Ascending aorta (tissue), 2 donors: ENCODE measurements at regions not wholly inside any gene's neighbourhood (a gene's known extent, or its start where the extent isn't known, plus 50 kb on each side); places are given as distances from the start of the nearest gene placed in this dataset.

ENCODE experiments used
- DNase-seq, 2 donors: peaks; one replicate each; pipeline ENCODE4 v3.0.0-alpha.2; 2019; ENCODE audit warnings: low spot score in 2 of 2
- H3K27ac ChIP-seq, 2 donors: fragments of 200-600 bp; sonication (generic); one replicate each; pipeline ENCODE4 v1.5.1; 2016 to 2017; ENCODE audit warnings: mild to moderate bottlenecking in 1 of 2
- H3K27me3 ChIP-seq: fragments of 200-600 bp; sonication (generic); one replicate; pipeline ENCODE4 v1.5.1; 2017
- H3K36me3 ChIP-seq, 2 donors: fragments of 200-600 bp; sonication (generic); one replicate each; pipeline ENCODE4 v1.5.1; 2016
- H3K4me1 ChIP-seq, 2 donors: fragments of 200-600 bp; sonication (generic); one replicate each; pipeline ENCODE4 v1.5.1; 2016 to 2017; ENCODE audit warnings: mild to moderate bottlenecking in 1 of 2
- H3K4me3 ChIP-seq, 2 donors: fragments of 200-600 bp; sonication (generic); one replicate each; pipeline ENCODE4 v1.5.1; 2016 to 2017; ENCODE audit warnings: mild to moderate bottlenecking in 1 of 2
- H3K9me3 ChIP-seq, 2 donors: fragments of 200-600 bp; sonication (generic); one replicate each; pipeline ENCODE4 v1.5.1; 2016
- CTCF ChIP-seq, 3 experiments: fragments of 200-600 bp in 2 of 3; fragments of 450-650 bp in 1 of 3; sonication (generic) in 2 of 3; IDR thresholded peaks; one replicate each; pipeline ENCODE4 v1.5.1; 2016 to 2019; ENCODE audit warnings: antibody characterized with exemption in 3 of 3, mild to moderate bottlenecking in 1 of 3, moderate library complexity in 1 of 3
- intact Hi-C: fragments of 100-400 bp; cut with DNase I; formaldehyde crosslinking; loops from one replicate; pipeline ENCODE4 v1.15.1; 2023

DNA sequence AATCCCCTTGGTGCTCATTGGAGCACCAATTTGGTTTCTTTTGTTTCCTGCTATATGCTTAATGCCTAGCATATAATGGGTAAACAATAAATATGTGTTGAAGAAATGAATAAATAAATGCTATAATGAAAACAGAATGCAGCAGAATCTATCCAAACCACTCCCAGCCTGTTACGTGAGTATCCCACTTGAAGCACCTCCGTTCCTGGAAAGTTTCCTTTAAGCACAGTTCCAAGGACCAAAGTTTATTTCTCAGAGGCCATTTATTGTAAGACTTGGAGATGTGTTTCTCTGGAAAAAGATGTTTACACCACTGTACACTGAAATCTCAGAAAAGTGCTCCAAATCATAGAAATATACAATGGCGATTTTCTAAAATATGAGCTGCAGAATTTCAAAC, 187.0 kb downstream of the SOX9 start:
- no peaks in the 10 kb centered on the region for H3K4me1 ChIP-seq
- H3K36me3 ChIP-seq: no peaks in the 10 kb centered on the region
- intact Hi-C loops: no loop called here
- no peak overlapping the region for H3K27ac ChIP-seq
- H3K4me3 ChIP-seq: no peak overlapping the region
- H3K9me3 ChIP-seq: no peaks in the 10 kb centered on the region
- DNase-seq: no peak
- TF ChIP-seq CTCF (IDR thresholded peaks at IDR 0.05): no peak
- no peaks in the 10 kb centered on the region for H3K27me3 ChIP-seq

GRCh38 chr17:72308744-72309385, 188.0 kb downstream of the SOX9 start:
- H3K4me1 ChIP-seq: no peaks in the 10 kb centered on the region
- no peaks in the 10 kb centered on the region for H3K27me3 ChIP-seq
- no peak overlapping the region for H3K27ac ChIP-seq
- no peak overlapping the region for H3K4me3 ChIP-seq
- intact Hi-C loops: no loop called here
- H3K36me3 ChIP-seq: no peaks in the 10 kb centered on the region
- H3K9me3 ChIP-seq: no peaks in the 10 kb centered on the region
- TF ChIP-seq CTCF (IDR thresholded peaks at IDR 0.05): no peak
- DNase-seq: no peak

GRCh38 chr17:72311004-72311403, 190.2 kb downstream of the SOX9 start:
- no peak for TF ChIP-seq CTCF (IDR thresholded peaks at IDR 0.05)
- Histone ChIP-seq H3K9me3 (no peaks in the 10 kb centered on the region), H3K27me3 (no peaks in the 10 kb centered on the region), H3K27ac (no peak overlapping the region), H3K4me3 (no peak overlapping the region), H3K36me3 (no peaks in the 10 kb centered on the region), H3K4me1 (no peaks in the 10 kb centered on the region)
- DNase-seq: no peak
- intact Hi-C loops: no loop called here

DNA sequence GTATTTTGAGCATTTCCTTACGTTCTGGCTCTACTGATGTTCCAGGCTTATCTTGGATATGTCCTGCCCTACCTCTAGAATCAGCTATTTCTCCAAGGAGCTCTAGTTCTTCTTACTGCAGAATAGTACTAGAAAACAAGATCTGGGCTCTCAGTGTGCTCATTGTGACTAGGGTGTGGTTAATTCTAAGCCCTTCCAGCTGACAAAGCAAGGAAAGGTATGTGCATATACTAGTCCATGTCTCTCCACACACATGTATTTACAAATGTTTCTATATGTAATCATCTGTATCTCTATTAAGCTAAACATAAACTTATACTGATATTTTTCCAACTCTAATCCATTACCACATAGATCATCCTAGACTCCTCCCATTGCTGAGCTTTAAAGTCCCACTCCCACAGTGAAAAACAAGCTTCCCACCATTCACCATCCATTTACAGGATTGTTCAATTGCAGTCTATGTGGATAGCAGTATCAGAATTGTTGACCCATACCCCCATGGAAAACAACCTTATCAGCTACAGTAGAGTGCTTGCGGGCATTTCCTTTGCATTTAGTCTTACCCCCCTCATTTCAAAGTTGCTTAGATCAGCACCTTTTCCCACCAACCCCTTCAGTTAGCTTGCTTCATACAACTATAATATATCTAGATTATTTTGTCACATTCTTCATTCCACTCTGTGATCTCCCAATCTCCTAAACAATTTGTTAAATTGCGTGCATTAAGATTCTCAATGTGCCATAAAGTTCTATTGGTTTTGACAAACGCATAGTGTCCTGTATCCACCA, 194.5 kb downstream of the SOX9 start:
- no peaks in the 10 kb centered on the region for H3K4me1 ChIP-seq
- no peaks in the 10 kb centered on the region for H3K36me3 ChIP-seq
- intact Hi-C loops: no loop called here
- H3K9me3 ChIP-seq: no peaks in the 10 kb centered on the region
- no peak for DNase-seq
- no peak overlapping the region for H3K4me3 ChIP-seq
- TF ChIP-seq CTCF (IDR thresholded peaks at IDR 0.05): no peak
- no peaks in the 10 kb centered on the region for H3K27me3 ChIP-seq
- no peak overlapping the region for H3K27ac ChIP-seq

DNA sequence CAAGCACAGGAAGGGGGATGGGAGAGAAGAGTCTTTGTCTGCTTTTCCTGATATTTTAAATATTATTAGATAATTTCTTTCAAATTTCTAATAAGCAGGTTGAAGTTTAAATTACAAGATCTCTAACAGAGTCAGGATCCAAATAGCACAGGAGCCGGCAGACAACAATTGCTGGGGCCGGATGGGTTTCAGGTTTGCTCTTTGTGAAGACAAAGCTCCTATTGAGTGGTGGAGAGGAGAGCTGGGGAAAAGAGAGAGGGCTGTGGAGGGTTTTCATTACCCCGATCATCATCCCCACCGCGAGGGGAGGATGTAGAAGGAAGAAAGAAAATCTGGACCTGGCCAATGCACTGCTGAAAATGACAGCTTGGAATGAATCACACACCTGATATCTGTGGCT, 197.3 kb downstream of the SOX9 start:
- Histone ChIP-seq H3K36me3 (no peaks in the 10 kb centered on the region), H3K27me3 (no peaks in the 10 kb centered on the region), H3K4me1 (no peaks in the 10 kb centered on the region), H3K4me3 (no peak overlapping the region), H3K27ac (no peak overlapping the region), H3K9me3 (no peaks in the 10 kb centered on the region)
- intact Hi-C loops: no loop called here
- TF ChIP-seq CTCF (IDR thresholded peaks at IDR 0.05): no peak
- no peak for DNase-seq
